Liver (tissue), 8 donors: ENCODE measurements at regions not wholly inside any gene's neighbourhood (a gene's known extent, or its start where the extent isn't known, plus 50 kb on each side); places are given as distances from the start of the nearest gene placed in this dataset.

Experiments
- DNase-seq: peaks from one replicate; pipeline ENCODE4 v3.0.0-alpha.2; 2017; ENCODE audit warnings: low spot score
- H3K27ac ChIP-seq, 2 donors: one replicate each; pipeline ENCODE4 v1.7.0; 2013; ENCODE audit warnings: inconsistent platforms in 2 of 2, low read length in 2 of 2, control low read depth in 1 of 2, low read depth in 1 of 2, mild to moderate bottlenecking in 1 of 2
- H3K27me3 ChIP-seq, 4 donors: one replicate each; pipeline versions ENCODE4 v1.6.1 to v1.7.0; 2013; ENCODE audit warnings: low read length in 3 of 4, inconsistent platforms in 1 of 4, mild to moderate bottlenecking in 1 of 4, moderate library complexity in 1 of 4; ENCODE audit not compliant: control insufficient read depth in 4 of 4, insufficient read depth in 4 of 4
- H3K36me3 ChIP-seq, 4 donors: one replicate each; pipeline versions ENCODE4 v1.6.1 to v1.7.0; 2013; ENCODE audit warnings: low read length in 3 of 4, mild to moderate bottlenecking in 3 of 4, low read depth in 1 of 4, moderate library complexity in 1 of 4; ENCODE audit not compliant: control insufficient read depth in 4 of 4, insufficient read depth in 3 of 4
- H3K4me1 ChIP-seq, 4 donors: one replicate each; pipeline versions ENCODE4 v1.6.1 to v1.7.0; 2013; ENCODE audit warnings: low read length in 3 of 4, mild to moderate bottlenecking in 3 of 4, moderate library complexity in 1 of 4; ENCODE audit not compliant: control insufficient read depth in 4 of 4, insufficient read depth in 4 of 4
- H3K4me3 ChIP-seq, 3 donors: one replicate each; pipeline versions ENCODE4 v1.6.1 to v1.7.0; 2013; ENCODE audit warnings: low read length in 3 of 3, control low read depth in 1 of 3, low read depth in 1 of 3, mild to moderate bottlenecking in 1 of 3
- H3K9ac ChIP-seq, 2 donors: one replicate each; pipeline ENCODE4 v1.7.0; 2013; ENCODE audit warnings: low read length in 2 of 2, mild to moderate bottlenecking in 2 of 2, moderate library complexity in 2 of 2, control low read depth in 1 of 2, low read depth in 1 of 2
- H3K9me3 ChIP-seq, 4 donors: one replicate each; pipeline versions ENCODE4 v1.6.1 to v1.7.0; 2013; ENCODE audit warnings: low read length in 3 of 4; ENCODE audit not compliant: control insufficient read depth in 4 of 4
- EGR1 ChIP-seq, 2 donors: IDR thresholded peaks; 2 replicates each; pipeline ENCODE4 v1.6.1; 2016 to 2018; ENCODE audit warnings: antibody characterized with exemption in 2 of 2, low read depth in 2 of 2
- FOXA1 ChIP-seq: IDR thresholded peaks from 2 replicates; pipeline ENCODE4 v1.6.1; 2016; ENCODE audit warnings: antibody characterized with exemption
- FOXA2 ChIP-seq: IDR thresholded peaks from 2 replicates; pipeline ENCODE4 v1.6.1; 2016; ENCODE audit warnings: antibody characterized with exemption
- GABPA ChIP-seq, 2 donors: IDR thresholded peaks in 1 of 2; conservative IDR thresholded peaks in 1 of 2; 2 replicates each; pipeline ENCODE4 v1.6.1; 2016; ENCODE audit warnings: antibody characterized with exemption in 2 of 2, mild to moderate bottlenecking in 1 of 2, moderate library complexity in 1 of 2
- HNF4A ChIP-seq, 2 donors: conservative IDR thresholded peaks; 2 replicates each; pipeline ENCODE4 v1.6.1; 2016; ENCODE audit warnings: antibody characterized with exemption in 2 of 2, mild to moderate bottlenecking in 2 of 2
- HNF4G ChIP-seq: IDR thresholded peaks from 2 replicates; pipeline ENCODE4 v1.6.1; 2016; ENCODE audit warnings: antibody characterized with exemption
- JUND ChIP-seq, 2 donors: IDR thresholded peaks; 2 replicates each; pipeline ENCODE4 v1.6.1; 2016; ENCODE audit warnings: antibody characterized with exemption in 2 of 2
- RAD21 ChIP-seq, 2 donors: IDR thresholded peaks; 2 replicates each; pipeline ENCODE4 v1.6.1; 2016; ENCODE audit warnings: antibody characterized with exemption in 2 of 2, mild to moderate bottlenecking in 2 of 2
- RXRA ChIP-seq, 2 donors: IDR thresholded peaks; 2 replicates each; pipeline ENCODE4 v1.6.1; 2017 to 2018; ENCODE audit warnings: antibody characterized with exemption in 2 of 2, mild to moderate bottlenecking in 1 of 2
- SP1 ChIP-seq: IDR thresholded peaks from 2 replicates; pipeline ENCODE4 v1.6.1; 2018; ENCODE audit warnings: antibody characterized with exemption, mild to moderate bottlenecking
- TAF1 ChIP-seq: conservative IDR thresholded peaks from 2 replicates; pipeline ENCODE4 v1.6.1; 2016; ENCODE audit warnings: antibody characterized with exemption, mild to moderate bottlenecking
- YY1 ChIP-seq: IDR thresholded peaks from 2 replicates; pipeline ENCODE4 v1.6.1; 2016; ENCODE audit warnings: antibody characterized with exemption, mild to moderate bottlenecking
- WGBS: extraction: QIAGEN DNeasy Blood & Tissue Kit; methylation state at CpG from one replicate; pipeline ENCODE4 v1.1.7; 2013; 5-methylcytosine and 5-hydroxymethylcytosine counted together
- TF ChIP-seq, protein P1 (sequence below): IDR thresholded peaks from 2 replicates; pipeline ENCODE4 v1.6.1; 2016; ENCODE audit warnings: antibody characterized with exemption, mild to moderate bottlenecking
- TF ChIP-seq, protein P2 (sequence below): IDR thresholded peaks from 2 replicates; pipeline ENCODE4 v1.6.1; 2016; ENCODE audit warnings: antibody characterized with exemption
- TF ChIP-seq, protein P3 (sequence below): IDR thresholded peaks from 2 replicates; pipeline ENCODE4 v1.6.1; 2016; ENCODE audit warnings: antibody characterized with exemption
- TF ChIP-seq, protein P4 (sequence below): fragments of 150-350 bp; IDR thresholded peaks from 2 replicates; pipeline ENCODE4 v1.5.1; 2017; ENCODE audit warnings: improper control_type of control experiment, low read depth, low read length; ENCODE audit not compliant: missing input control
- TF ChIP-seq, protein P5 (sequence below): IDR thresholded peaks from 2 replicates; pipeline ENCODE4 v1.6.1; 2016; ENCODE audit warnings: antibody characterized with exemption
- donor health status: healthy.
- donor health status: healthy.
- donor health status: healthy.
- donor health status: healthy.
- donor health status: healthy.

DNA sequence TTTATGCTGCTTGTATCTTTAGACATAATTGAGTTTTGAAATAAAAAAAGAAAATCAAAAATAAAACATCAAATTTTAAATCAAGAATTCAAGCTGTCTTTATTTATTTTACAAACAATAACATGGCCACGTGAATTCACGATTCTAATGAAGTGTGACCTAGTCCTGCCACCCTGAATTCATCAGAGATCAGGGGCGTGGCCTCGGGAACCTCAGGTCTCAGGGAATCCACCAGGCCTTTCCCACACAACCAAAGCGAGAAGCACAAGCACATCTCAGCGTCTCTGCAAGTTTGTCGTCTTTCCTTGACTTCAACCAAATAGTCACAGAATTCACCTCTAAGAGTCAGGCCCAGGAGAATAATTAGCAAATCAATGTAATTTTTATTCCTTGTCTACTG lies 107.9 kb downstream of the DACT2 start:
- Histone ChIP-seq H3K27me3 (no peaks in the 10 kb centered on the region), H3K4me1 (no peaks in the 10 kb centered on the region), H3K36me3 (no peaks in the 10 kb centered on the region), H3K27ac (no peak overlapping the region), H3K9me3 (no peaks in the 10 kb centered on the region), H3K9ac (no peak overlapping the region), H3K4me3 (no peak overlapping the region)
- no peak for TF ChIP-seq JUND (IDR thresholded peaks at IDR 0.05)
- TF ChIP-seq FOXA2 = no peak
- TF ChIP-seq HNF4A (conservative IDR thresholded peaks at IDR 0.05) = no peak
- no peak for TF ChIP-seq EGR1 (IDR thresholded peaks at IDR 0.05; ENCODE audit: low read depth in 2 of 2)
- TF ChIP-seq, protein P1, sequence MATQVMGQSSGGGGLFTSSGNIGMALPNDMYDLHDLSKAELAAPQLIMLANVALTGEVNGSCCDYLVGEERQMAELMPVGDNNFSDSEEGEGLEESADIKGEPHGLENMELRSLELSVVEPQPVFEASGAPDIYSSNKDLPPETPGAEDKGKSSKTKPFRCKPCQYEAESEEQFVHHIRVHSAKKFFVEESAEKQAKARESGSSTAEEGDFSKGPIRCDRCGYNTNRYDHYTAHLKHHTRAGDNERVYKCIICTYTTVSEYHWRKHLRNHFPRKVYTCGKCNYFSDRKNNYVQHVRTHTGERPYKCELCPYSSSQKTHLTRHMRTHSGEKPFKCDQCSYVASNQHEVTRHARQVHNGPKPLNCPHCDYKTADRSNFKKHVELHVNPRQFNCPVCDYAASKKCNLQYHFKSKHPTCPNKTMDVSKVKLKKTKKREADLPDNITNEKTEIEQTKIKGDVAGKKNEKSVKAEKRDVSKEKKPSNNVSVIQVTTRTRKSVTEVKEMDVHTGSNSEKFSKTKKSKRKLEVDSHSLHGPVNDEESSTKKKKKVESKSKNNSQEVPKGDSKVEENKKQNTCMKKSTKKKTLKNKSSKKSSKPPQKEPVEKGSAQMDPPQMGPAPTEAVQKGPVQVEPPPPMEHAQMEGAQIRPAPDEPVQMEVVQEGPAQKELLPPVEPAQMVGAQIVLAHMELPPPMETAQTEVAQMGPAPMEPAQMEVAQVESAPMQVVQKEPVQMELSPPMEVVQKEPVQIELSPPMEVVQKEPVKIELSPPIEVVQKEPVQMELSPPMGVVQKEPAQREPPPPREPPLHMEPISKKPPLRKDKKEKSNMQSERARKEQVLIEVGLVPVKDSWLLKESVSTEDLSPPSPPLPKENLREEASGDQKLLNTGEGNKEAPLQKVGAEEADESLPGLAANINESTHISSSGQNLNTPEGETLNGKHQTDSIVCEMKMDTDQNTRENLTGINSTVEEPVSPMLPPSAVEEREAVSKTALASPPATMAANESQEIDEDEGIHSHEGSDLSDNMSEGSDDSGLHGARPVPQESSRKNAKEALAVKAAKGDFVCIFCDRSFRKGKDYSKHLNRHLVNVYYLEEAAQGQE = no peak
- no peak for TF ChIP-seq FOXA1
- TF ChIP-seq RAD21 (IDR thresholded peaks at IDR 0.05) = no peak
- TF ChIP-seq RXRA (IDR thresholded peaks at IDR 0.05) = no peak
- TF ChIP-seq, protein P2, sequence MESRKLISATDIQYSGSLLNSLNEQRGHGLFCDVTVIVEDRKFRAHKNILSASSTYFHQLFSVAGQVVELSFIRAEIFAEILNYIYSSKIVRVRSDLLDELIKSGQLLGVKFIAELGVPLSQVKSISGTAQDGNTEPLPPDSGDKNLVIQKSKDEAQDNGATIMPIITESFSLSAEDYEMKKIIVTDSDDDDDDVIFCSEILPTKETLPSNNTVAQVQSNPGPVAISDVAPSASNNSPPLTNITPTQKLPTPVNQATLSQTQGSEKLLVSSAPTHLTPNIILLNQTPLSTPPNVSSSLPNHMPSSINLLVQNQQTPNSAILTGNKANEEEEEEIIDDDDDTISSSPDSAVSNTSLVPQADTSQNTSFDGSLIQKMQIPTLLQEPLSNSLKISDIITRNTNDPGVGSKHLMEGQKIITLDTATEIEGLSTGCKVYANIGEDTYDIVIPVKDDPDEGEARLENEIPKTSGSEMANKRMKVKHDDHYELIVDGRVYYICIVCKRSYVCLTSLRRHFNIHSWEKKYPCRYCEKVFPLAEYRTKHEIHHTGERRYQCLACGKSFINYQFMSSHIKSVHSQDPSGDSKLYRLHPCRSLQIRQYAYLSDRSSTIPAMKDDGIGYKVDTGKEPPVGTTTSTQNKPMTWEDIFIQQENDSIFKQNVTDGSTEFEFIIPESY = no peak
- TF ChIP-seq, protein P3, sequence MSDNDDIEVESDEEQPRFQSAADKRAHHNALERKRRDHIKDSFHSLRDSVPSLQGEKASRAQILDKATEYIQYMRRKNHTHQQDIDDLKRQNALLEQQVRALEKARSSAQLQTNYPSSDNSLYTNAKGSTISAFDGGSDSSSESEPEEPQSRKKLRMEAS = no peak
- no peak for DNase-seq
- 90% methylated on average over 7 of the region's 7 CpGs for WGBS

DNA sequence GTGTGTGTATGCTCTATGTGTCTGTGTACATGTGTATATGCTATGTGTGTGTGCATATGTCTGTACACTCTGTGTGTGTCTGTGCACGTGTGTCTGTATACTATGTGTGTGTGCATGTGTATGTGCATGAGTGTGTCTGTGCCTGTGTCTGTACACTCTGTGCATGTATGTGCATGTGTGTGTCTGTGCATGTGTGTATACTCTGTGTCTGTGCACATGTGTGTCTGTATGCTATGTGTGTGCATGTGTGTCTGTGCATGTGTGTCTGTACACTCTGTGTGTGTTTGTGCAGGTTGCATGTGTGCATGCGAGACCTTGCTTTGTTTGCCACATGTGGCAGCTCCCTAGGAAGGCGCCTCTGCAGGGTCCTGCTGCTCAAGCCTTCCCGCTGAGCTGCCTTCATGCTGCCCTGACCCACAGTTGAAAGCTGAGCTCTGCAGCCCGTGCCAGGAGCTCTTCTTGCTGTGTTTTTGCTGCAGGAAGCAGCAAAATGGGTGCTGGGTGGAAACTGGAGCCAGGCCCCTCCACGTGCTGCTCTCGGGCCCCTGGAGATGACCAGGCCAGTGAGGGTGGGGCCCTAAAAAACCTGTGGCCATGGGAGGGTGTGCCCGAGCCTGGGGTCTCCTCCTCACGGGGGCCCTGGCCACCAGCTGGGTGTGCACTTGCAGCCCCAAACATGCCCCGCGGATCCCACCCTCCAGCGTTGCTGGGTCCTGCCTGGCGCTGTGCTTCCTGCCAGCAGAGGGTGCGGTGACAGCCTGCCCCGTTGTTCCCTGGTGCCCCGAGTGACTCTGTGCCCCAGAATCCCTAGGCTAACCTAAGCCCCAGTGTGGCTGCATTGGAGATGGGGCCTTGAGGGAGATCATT lies 109.1 kb downstream of the DACT2 start:
- TF ChIP-seq RXRA (IDR thresholded peaks at IDR 0.05) (no peak), YY1 (no peak), RAD21 (IDR thresholded peaks at IDR 0.05) (no peak), HNF4G (no peak), JUND (IDR thresholded peaks at IDR 0.05) (no peak), FOXA1 (no peak), HNF4A (conservative IDR thresholded peaks at IDR 0.05) (no peak), SP1 (no peak), GABPA (IDR thresholded peaks at IDR 0.05 in 1 of 2, conservative IDR thresholded peaks at IDR 0.05 in 1 of 2) (no peak), TAF1 (no peak)
- TF ChIP-seq, protein P3 = no peak
- TF ChIP-seq, protein P4, sequence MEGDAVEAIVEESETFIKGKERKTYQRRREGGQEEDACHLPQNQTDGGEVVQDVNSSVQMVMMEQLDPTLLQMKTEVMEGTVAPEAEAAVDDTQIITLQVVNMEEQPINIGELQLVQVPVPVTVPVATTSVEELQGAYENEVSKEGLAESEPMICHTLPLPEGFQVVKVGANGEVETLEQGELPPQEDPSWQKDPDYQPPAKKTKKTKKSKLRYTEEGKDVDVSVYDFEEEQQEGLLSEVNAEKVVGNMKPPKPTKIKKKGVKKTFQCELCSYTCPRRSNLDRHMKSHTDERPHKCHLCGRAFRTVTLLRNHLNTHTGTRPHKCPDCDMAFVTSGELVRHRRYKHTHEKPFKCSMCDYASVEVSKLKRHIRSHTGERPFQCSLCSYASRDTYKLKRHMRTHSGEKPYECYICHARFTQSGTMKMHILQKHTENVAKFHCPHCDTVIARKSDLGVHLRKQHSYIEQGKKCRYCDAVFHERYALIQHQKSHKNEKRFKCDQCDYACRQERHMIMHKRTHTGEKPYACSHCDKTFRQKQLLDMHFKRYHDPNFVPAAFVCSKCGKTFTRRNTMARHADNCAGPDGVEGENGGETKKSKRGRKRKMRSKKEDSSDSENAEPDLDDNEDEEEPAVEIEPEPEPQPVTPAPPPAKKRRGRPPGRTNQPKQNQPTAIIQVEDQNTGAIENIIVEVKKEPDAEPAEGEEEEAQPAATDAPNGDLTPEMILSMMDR = no peak
- TF ChIP-seq, protein P1 = no peak
- TF ChIP-seq, protein P5, sequence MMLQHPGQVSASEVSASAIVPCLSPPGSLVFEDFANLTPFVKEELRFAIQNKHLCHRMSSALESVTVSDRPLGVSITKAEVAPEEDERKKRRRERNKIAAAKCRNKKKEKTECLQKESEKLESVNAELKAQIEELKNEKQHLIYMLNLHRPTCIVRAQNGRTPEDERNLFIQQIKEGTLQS = no peak
- 93% methylated on average over 16 of the region's 16 CpGs for WGBS
- Histone ChIP-seq H3K27ac (no peak overlapping the region), H3K4me1 (no peaks in the 10 kb centered on the region), H3K4me3 (no peak overlapping the region), H3K9ac (no peak overlapping the region), H3K27me3 (no peaks in the 10 kb centered on the region), H3K9me3 (no peaks in the 10 kb centered on the region), H3K36me3 (no peaks in the 10 kb centered on the region)
- no peak for DNase-seq
